Thymus (tissue), 11 donors: ENCODE measurements at regions not wholly inside any gene's neighbourhood (a gene's known extent, or its start where the extent isn't known, plus 50 kb on each side); places are given as distances from the start of the nearest gene placed in this dataset.
"Not testable (repeated sequence)": the region's sequence is repeated elsewhere in the genome, so short reads cannot be mapped to it uniquely, and the experiment has no call there.

ENCODE experiments used
- DNase-seq, 9 donors: peaks; one replicate each; pipeline ENCODE4 v3.0.0-alpha.2; 2013; ENCODE audit warnings: low spot score in 9 of 9, low read depth in 6 of 9, missing footprints in 1 of 9
- H3K27ac ChIP-seq, 2 donors: one replicate each; pipeline ENCODE4 v1.5.1; 2013; ENCODE audit warnings: control low read depth in 1 of 2, low read depth in 1 of 2, low read length in 1 of 2, mild to moderate bottlenecking in 1 of 2, moderate library complexity in 1 of 2
- H3K27me3 ChIP-seq, 2 donors: one replicate each; pipeline ENCODE4 v1.5.1; 2013; ENCODE audit warnings: low read length in 1 of 2; ENCODE audit not compliant: control insufficient read depth in 2 of 2, insufficient read depth in 1 of 2
- H3K36me3 ChIP-seq, 2 donors: one replicate each; pipeline ENCODE4 v1.5.1; 2013; ENCODE audit warnings: low read length in 1 of 2, mild to moderate bottlenecking in 1 of 2, moderate library complexity in 1 of 2; ENCODE audit not compliant: control insufficient read depth in 2 of 2, insufficient read depth in 2 of 2
- H3K4me1 ChIP-seq, 2 donors: one replicate each; pipeline ENCODE4 v1.5.1; 2013; ENCODE audit warnings: low read length in 2 of 2; ENCODE audit not compliant: control insufficient read depth in 2 of 2, insufficient read depth in 2 of 2
- H3K4me3 ChIP-seq, 2 donors: one replicate each; pipeline ENCODE4 v1.5.1; 2013; ENCODE audit warnings: low read length in 2 of 2, control low read depth in 1 of 2, mild to moderate bottlenecking in 1 of 2
- H3K9me3 ChIP-seq, 2 donors: one replicate each; pipeline ENCODE4 v1.5.1; 2013; ENCODE audit warnings: low read length in 1 of 2, mild to moderate bottlenecking in 1 of 2; ENCODE audit not compliant: control insufficient read depth in 2 of 2, insufficient read depth in 1 of 2
- WGBS: extraction: QIAGEN DNeasy Blood & Tissue Kit; methylation state at CpG from one replicate; pipeline ENCODE4 v1.1.7; 2013; 5-methylcytosine and 5-hydroxymethylcytosine counted together
- donor health status: healthy.

- Histone ChIP-seq H3K4me3 (no peak overlapping the region), H3K27ac (no peak overlapping the region), H3K27me3 (no peaks in the 10 kb centered on the region), H3K9me3 (no peaks in the 10 kb centered on the region), H3K4me1 (no peaks in the 10 kb centered on the region), H3K36me3 (no peaks in the 10 kb centered on the region)
- no peak for DNase-seq
- WGBS: 87% methylated on average over 9 of the region's 9 CpGs
Measured at GRCh38 chr5:167378894-167379723, 912.3 kb upstream of the WWC1 start.

DNA sequence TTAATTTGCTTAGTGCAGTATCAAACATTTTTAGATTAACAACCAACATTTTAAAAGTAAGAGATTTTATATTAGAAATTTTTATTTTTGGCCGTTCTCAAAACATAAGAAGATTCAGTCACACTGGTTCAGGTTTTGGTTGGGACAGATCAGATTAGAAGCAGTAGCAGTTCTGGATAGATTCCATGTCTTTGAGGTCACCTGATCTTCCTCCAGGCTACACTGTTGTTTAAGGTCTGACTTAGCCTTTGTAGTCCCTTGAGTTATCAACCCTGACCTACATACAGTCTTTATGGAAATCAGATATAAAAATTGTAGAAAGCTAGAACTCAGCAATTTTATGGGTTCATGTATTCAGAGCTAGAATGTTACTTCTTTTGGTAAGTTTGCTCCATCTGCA, 910.0 kb upstream of the WWC1 start:
- no peak for DNase-seq
- Histone ChIP-seq H3K4me3 (no peak overlapping the region), H3K27me3 (no peaks in the 10 kb centered on the region), H3K4me1 (no peaks in the 10 kb centered on the region), H3K9me3 (no peaks in the 10 kb centered on the region), H3K36me3 (no peaks in the 10 kb centered on the region), H3K27ac (no peak overlapping the region)
- WGBS: 85% methylated on average over 1 of the region's 1 CpG

DNA sequence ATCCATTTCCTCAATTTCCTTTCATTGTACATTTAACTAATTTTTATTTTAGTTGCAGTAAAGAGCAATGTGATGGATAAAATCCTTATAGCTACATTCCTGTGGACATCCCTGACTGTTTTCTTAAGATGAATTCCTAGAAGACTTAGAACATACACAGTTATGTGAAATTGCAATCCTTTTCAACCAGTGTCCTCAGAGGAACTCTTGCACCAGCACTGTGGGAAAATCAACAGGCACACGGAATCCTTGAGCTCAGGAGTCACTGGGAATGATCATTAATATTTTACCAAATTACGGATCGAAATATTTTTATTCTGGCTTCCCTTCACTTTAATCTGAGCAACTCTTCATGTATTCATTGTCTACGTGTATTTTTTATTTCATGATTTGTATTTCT, 901.9 kb upstream of the WWC1 start:
- Histone ChIP-seq H3K9me3 (no peaks in the 10 kb centered on the region), H3K4me1 (no peaks in the 10 kb centered on the region), H3K36me3 (no peaks in the 10 kb centered on the region), H3K4me3 (no peak overlapping the region), H3K27me3 (no peaks in the 10 kb centered on the region), H3K27ac (no peak overlapping the region)
- 94% methylated on average over 4 of the region's 4 CpGs for WGBS
- DNase-seq: no peak

DNA sequence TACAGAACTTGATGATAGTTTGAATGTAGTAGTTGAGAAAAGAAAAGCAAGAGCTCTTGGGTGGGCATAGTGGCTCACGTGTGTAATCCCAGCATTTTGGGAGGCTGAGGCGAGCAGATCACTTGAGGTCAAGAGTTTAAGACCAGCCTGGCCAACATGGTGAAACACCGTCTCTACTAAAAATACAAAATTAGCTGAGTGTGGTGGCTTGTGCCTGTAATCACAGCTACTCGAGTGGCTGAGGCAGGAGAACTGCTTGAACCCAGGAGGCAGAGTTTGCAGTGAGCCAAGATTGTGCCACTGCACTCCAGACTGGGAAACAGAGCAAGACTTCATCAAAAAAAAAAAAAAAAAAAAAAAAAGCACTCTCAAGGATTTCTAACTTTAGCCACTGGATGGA, 900.2 kb upstream of the WWC1 start:
- H3K4me1 ChIP-seq, H3K4me3 ChIP-seq, H3K27me3 ChIP-seq, DNase-seq, H3K27ac ChIP-seq, H3K9me3 ChIP-seq, H3K36me3 ChIP-seq: not testable (repeated sequence)
- WGBS: 88% methylated on average over 4 of the region's 4 CpGs

- no peak overlapping the region for H3K27ac ChIP-seq
- DNase-seq: no peak
- no peaks in the 10 kb centered on the region for H3K4me1 ChIP-seq
- H3K27me3 ChIP-seq: no peaks in the 10 kb centered on the region
- WGBS: 90% methylated on average over 5 of the region's 5 CpGs
- no peaks in the 10 kb centered on the region for H3K9me3 ChIP-seq
- no peaks in the 10 kb centered on the region for H3K36me3 ChIP-seq
- H3K4me3 ChIP-seq: no peak overlapping the region
Measured at GRCh38 chr5:167392240-167392639, 899.2 kb upstream of the WWC1 start.

DNA sequence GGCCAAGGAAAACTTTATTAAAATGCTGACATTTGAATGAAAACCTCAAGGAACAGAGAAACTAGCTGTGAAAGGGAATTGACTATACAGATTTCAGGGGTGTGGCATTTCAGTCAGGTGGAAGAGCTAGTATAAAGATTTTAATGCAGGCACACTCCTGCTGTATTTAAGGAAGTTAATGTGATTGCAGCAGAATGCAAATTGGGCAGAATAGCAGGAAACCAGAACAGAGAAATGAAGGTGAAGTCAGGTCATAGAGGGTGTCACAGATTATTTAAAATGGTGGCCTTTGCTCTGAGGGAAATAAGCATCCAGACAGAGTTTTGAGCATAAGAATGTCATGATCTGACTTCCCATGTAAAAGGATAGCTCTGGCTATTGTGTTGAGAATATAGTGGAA, 898.1 kb upstream of the WWC1 start:
- Histone ChIP-seq H3K4me1 (no peaks in the 10 kb centered on the region), H3K4me3 (no peak overlapping the region), H3K27me3 (no peaks in the 10 kb centered on the region), H3K27ac (no peak overlapping the region), H3K9me3 (no peaks in the 10 kb centered on the region), H3K36me3 (no peaks in the 10 kb centered on the region)
- no peak for DNase-seq

DNA sequence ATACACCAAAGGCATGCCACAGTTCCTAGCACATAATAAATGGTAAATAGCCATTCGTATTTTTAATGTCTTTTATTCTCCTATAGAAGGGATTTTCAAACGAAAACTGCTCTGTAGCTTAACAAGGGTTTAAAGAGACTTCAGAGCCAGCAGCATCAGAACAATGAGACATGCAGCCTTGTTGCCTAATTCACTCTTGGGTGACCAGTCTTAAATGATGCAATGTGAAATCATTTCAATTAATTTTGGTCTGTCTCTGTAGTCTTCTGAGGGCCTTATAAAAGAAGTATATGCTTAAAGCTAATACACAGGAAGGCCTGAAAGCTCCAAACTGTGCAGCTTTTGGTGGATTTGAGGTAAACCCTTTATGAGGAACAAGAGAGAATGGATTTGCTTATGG, 888.8 kb upstream of the WWC1 start:
- H3K4me1 ChIP-seq: no peaks in the 10 kb centered on the region
- H3K27me3 ChIP-seq: no peaks in the 10 kb centered on the region
- no peak for DNase-seq
- H3K9me3 ChIP-seq: no peaks in the 10 kb centered on the region
- WGBS: 65% methylated on average over 2 of the region's 2 CpGs
- H3K27ac ChIP-seq: no peak overlapping the region
- H3K36me3 ChIP-seq: no peaks in the 10 kb centered on the region
- no peak overlapping the region for H3K4me3 ChIP-seq

GRCh38 chr5:167406513-167406912, 884.9 kb upstream of the WWC1 start:
- Histone ChIP-seq H3K27ac (no peak overlapping the region), H3K27me3 (no peaks in the 10 kb centered on the region), H3K4me3 (no peak overlapping the region), H3K36me3 (no peaks in the 10 kb centered on the region), H3K4me1 (no peaks in the 10 kb centered on the region), H3K9me3 (no peaks in the 10 kb centered on the region)
- no peak for DNase-seq

DNA sequence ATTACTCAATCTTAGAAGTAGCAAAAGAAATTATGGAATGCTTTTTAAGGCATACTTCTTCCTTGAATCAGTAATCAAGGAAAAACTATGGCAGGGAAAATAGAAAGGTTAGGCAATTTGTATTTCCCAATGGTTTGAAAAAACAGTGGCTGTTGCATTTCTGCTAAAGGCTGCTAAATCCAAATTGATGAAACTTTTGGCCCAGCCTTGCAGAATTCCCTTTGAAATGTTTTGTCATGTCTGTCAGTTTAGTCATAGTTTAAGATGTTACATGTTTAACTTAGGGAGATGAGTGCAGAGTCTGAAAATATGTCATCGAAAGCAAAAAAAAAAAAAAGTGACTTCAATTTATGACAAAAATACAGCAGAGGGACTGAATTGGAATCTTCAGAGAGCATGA, 878.9 kb upstream of the WWC1 start:
- H3K4me1 ChIP-seq: no peaks in the 10 kb centered on the region
- H3K9me3 ChIP-seq: no peaks in the 10 kb centered on the region
- no peak for DNase-seq
- H3K36me3 ChIP-seq: no peaks in the 10 kb centered on the region
- no peak overlapping the region for H3K4me3 ChIP-seq
- no peaks in the 10 kb centered on the region for H3K27me3 ChIP-seq
- 92% methylated on average over 1 of the region's 1 CpG for WGBS
- H3K27ac ChIP-seq: no peak overlapping the region
